DND-41 (cell line): ENCODE measurements at regions not wholly inside any gene's neighbourhood (a gene's known extent, or its start where the extent isn't known, plus 50 kb on each side); places are given as distances from the start of the nearest gene placed in this dataset.
A peak's percentile ranks its signal among the peaks of the same experiment; 100 is the strongest.
"Not testable (repeated sequence)": the region's sequence is repeated elsewhere in the genome, so short reads cannot be mapped to it uniquely, and the experiment has no call there.

Source experiments
- ATAC-seq: fragments of 200-7000 bp; cut with Tn5 transposase; 3 replicates; pipeline ENCODE4 v1.9.1; 2021; ENCODE audit warnings: low read depth; ENCODE audit not compliant: insufficient read depth
- DNase-seq: peaks from one replicate; pipeline ENCODE4 v3.0.0-alpha.2; 2020
- H2AFZ ChIP-seq: 2 replicates; pipeline ENCODE4 v1.6.0; 2012; ENCODE audit warnings: low read depth, low read length
- H3K27ac ChIP-seq: 2 replicates; pipeline ENCODE4 v1.5.1; 2012; ENCODE audit warnings: low read length, inconsistent platforms
- H3K27me3 ChIP-seq: fragments of 200-600 bp; sonication (generic); 2 replicates; pipeline ENCODE4 v1.6.0; 2012; ENCODE audit warnings: low read length, mild to moderate bottlenecking, inconsistent platforms; ENCODE audit not compliant: insufficient read depth, poor library complexity
- H3K36me3 ChIP-seq: 2 replicates; pipeline ENCODE4 v1.5.1; 2012; ENCODE audit warnings: low read length, inconsistent platforms; ENCODE audit not compliant: insufficient read depth
- H3K4me1 ChIP-seq: 2 replicates; pipeline ENCODE4 v1.5.1; 2012; ENCODE audit warnings: mild to moderate bottlenecking, low read length; ENCODE audit not compliant: insufficient read depth
- H3K4me2 ChIP-seq: 2 replicates; pipeline ENCODE4 v1.6.0; 2012; ENCODE audit warnings: mild to moderate bottlenecking, moderate library complexity, low read length, inconsistent platforms; ENCODE audit not compliant: insufficient read depth
- H3K4me3 ChIP-seq, 2 experiments: fragments of 200-600 bp in 1 of 2; shearing (Covaris generic) in 1 of 2; 2 replicates each; pipeline ENCODE4 v1.5.1; 2012 to 2016; ENCODE audit warnings: inconsistent platforms in 2 of 2, low read length in 2 of 2, mild to moderate bottlenecking in 2 of 2, low read depth in 1 of 2, moderate library complexity in 1 of 2
- H3K79me2 ChIP-seq: 2 replicates; pipeline ENCODE4 v1.6.0; 2012; ENCODE audit warnings: low read length, inconsistent platforms; ENCODE audit not compliant: insufficient read depth
- H3K9ac ChIP-seq: 2 replicates; pipeline ENCODE4 v1.6.0; 2012; ENCODE audit warnings: low read depth, mild to moderate bottlenecking, inconsistent platforms, low read length, moderate library complexity
- H3K9me3 ChIP-seq: 2 replicates; pipeline ENCODE4 v1.5.1; 2012; ENCODE audit warnings: low read length, moderate library complexity, mild to moderate bottlenecking, inconsistent platforms; ENCODE audit not compliant: insufficient read depth, severe bottlenecking
- H4K20me1 ChIP-seq: 2 replicates; pipeline ENCODE4 v1.6.0; 2012; ENCODE audit warnings: low read length; ENCODE audit not compliant: insufficient read depth
- CTCF ChIP-seq: IDR thresholded peaks from 2 replicates; pipeline ENCODE4 v1.5.1; 2012; ENCODE audit warnings: borderline replicate concordance, low read length, moderate library complexity, mild to moderate bottlenecking; ENCODE audit not compliant: poor library complexity, severe bottlenecking; ENCODE audit errors: extremely low read depth
- EZH2 ChIP-seq: IDR thresholded peaks from 3 replicates; pipeline ENCODE4 v1.6.1; 2012; ENCODE audit warnings: borderline replicate concordance, low read depth, mild to moderate bottlenecking, moderate library complexity, low read length, inconsistent platforms; ENCODE audit not compliant: severe bottlenecking

GRCh38 chr16:76121636-76122035 is 155.6 kb upstream of the CNTNAP4 start:
- Histone ChIP-seq H3K4me3 (no peak overlapping the region), H3K36me3 (no peaks in the 10 kb centered on the region), H4K20me1 (no peaks in the 10 kb centered on the region), H3K79me2 (no peaks in the 10 kb centered on the region), H2AFZ (no peak overlapping the region), H3K9me3 (no peaks in the 10 kb centered on the region), H3K27ac (no peak overlapping the region), H3K27me3 (no peaks in the 10 kb centered on the region), H3K9ac (no peak overlapping the region), H3K4me2 (no peak overlapping the region), H3K4me1 (no peaks in the 10 kb centered on the region)
- DNase-seq = no peak
- ATAC-seq = no peak
- TF ChIP-seq EZH2 = no peak
- TF ChIP-seq CTCF = no peak

DNA sequence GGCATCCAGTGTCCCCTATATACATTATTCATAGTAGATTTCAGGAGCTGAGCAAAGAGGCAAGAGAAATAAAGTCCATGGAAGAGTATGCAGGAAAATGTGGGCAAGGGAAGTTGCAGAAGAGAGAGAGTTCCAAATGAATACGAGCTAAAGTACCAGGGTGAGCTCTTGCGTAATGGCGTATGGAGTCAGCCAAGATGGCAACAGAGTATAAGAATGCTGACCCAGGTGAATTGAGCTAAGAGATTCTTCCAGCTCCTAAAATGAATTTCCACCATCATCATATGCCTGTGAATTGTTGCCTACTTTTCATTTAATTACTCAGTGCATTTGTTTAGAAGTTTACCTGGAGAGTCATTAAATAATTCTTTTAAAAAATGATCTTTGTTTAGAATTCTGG is 153.2 kb upstream of the CNTNAP4 start:
- H3K9me3 ChIP-seq = no peaks in the 10 kb centered on the region
- H3K4me3 ChIP-seq = no peak overlapping the region

DNA sequence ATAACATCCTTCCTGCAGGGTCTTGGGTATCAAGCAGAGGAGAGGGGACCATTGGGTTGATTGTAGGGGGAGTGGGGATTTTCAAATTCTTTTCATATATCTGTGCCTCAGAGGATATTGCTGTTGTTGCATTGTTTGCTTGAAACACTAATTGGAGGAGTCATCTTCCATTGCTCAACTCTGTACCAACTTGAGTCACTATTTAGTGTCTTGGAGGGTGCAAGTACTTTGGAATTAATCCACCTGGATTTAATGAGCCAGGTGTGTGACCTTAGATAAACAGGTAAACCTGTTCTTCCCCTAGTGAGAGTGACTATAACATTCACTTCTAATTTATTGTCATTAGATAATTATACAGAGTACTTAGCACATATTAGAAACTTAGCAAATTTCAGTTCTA is 151.3 kb upstream of the CNTNAP4 start:
- H3K27me3 ChIP-seq = peaks cover 2% of the 10 kb centered on the region
- H3K36me3 ChIP-seq = no peaks in the 10 kb centered on the region
- H2AFZ ChIP-seq = no peak overlapping the region
- no peaks in the 10 kb centered on the region for H3K79me2 ChIP-seq
- no peaks in the 10 kb centered on the region for H3K9me3 ChIP-seq
- no peak overlapping the region for H3K27ac ChIP-seq
- no peak overlapping the region for H3K9ac ChIP-seq
- no peak overlapping the region for H3K4me2 ChIP-seq
- no peak for ATAC-seq
- no peaks in the 10 kb centered on the region for H4K20me1 ChIP-seq
- no peak for DNase-seq
- H3K4me3 ChIP-seq = no peak overlapping the region
- no peak for TF ChIP-seq EZH2
- no peaks in the 10 kb centered on the region for H3K4me1 ChIP-seq

More for the DNA sequence above, 153.2 kb upstream of the CNTNAP4 start:
- TF ChIP-seq CTCF (no peak), EZH2 (no peak)
- ATAC-seq = no peak
- DNase-seq = no peak
- no peaks in the 10 kb centered on the region for H3K27me3 ChIP-seq
- no peaks in the 10 kb centered on the region for H3K36me3 ChIP-seq
- H3K9ac ChIP-seq = no peak overlapping the region
- H4K20me1 ChIP-seq = no peaks in the 10 kb centered on the region
- no peaks in the 10 kb centered on the region for H3K79me2 ChIP-seq
- H2AFZ ChIP-seq = no peak overlapping the region
- H3K27ac ChIP-seq = no peak overlapping the region
- no peak overlapping the region for H3K4me2 ChIP-seq
- H3K4me1 ChIP-seq = no peaks in the 10 kb centered on the region

DNA sequence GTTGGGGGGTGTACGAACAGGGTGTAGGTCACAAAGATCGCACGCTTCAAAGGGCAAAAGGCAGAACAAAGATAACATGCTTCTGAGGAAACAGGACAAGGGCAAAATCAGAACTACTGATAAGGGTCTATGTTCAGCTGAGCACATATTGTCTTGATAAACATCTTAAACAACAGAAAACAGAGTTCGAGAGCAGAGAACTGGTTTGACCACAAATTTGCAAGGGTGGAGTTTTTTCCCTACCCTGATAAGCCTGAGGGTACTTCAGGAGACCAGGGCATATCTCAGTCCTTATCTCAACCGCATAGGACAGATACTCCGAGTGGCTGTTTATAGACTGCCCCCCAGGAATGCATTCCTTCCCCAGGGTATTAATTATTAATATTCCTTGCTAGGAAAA is 139.1 kb upstream of the CNTNAP4 start:
- not testable (repeated sequence) for H3K4me1 ChIP-seq, H3K27ac ChIP-seq, H3K27me3 ChIP-seq, H3K9me3 ChIP-seq, H3K36me3 ChIP-seq, H2AFZ ChIP-seq, H3K4me3 ChIP-seq, H3K79me2 ChIP-seq, H4K20me1 ChIP-seq, H3K9ac ChIP-seq, H3K4me2 ChIP-seq, DNase-seq, ATAC-seq

GRCh38 chr16:76157629-76158028 is 119.6 kb upstream of the CNTNAP4 start:
- DNase-seq (no peak), ATAC-seq (no peak)
- TF ChIP-seq CTCF = peak; percentile 14
- no peak for TF ChIP-seq EZH2
- Histone ChIP-seq H2AFZ (no peak overlapping the region), H3K4me1 (no peaks in the 10 kb centered on the region), H3K4me2 (no peak overlapping the region), H3K9ac (no peak overlapping the region), H3K4me3 (no peak overlapping the region), H3K27me3 (no peaks in the 10 kb centered on the region), H3K36me3 (no peaks in the 10 kb centered on the region), H3K9me3 (no peaks in the 10 kb centered on the region), H4K20me1 (no peaks in the 10 kb centered on the region), H3K79me2 (no peaks in the 10 kb centered on the region), H3K27ac (no peak overlapping the region)
